DOHH2 (cell line): ENCODE measurements at regions not wholly inside any gene's neighbourhood (a gene's known extent, or its start where the extent isn't known, plus 50 kb on each side); places are given as distances from the start of the nearest gene placed in this dataset.

Source experiments
- H3F3A ChIP-seq: fragments of 200-600 bp; sonication (generic), shearing (Covaris generic); 2 replicates; pipeline ENCODE4 v1.6.0; 2016; ENCODE audit warnings: antibody characterized with exemption, mild to moderate bottlenecking; ENCODE audit not compliant: control insufficient read depth, insufficient read depth
- H3K27ac ChIP-seq: fragments of 200-600 bp; sonication (generic); 2 replicates; pipeline ENCODE4 v1.5.1; 2014; ENCODE audit warnings: low read depth, mild to moderate bottlenecking, low read length, moderate library complexity
- H3K27me3 ChIP-seq: fragments of 200-600 bp; sonication (generic); 2 replicates; pipeline ENCODE4 v1.6.1; 2014; ENCODE audit warnings: mild to moderate bottlenecking, low read length, mixed read lengths; ENCODE audit not compliant: control insufficient read depth
- H3K36me3 ChIP-seq: fragments of 200-600 bp; sonication (generic); 2 replicates; pipeline ENCODE4 v1.6.1; 2014; ENCODE audit warnings: mild to moderate bottlenecking, low read length, moderate library complexity, mixed read lengths; ENCODE audit not compliant: control insufficient read depth
- H3K4me1 ChIP-seq: fragments of 200-600 bp; sonication (generic); 2 replicates; pipeline ENCODE4 v1.6.1; 2014; ENCODE audit warnings: mild to moderate bottlenecking, low read length, mixed read lengths; ENCODE audit not compliant: control insufficient read depth
- H3K4me2 ChIP-seq: fragments of 200-600 bp; sonication (generic); 2 replicates; pipeline ENCODE4 v1.6.0; 2014; ENCODE audit warnings: mild to moderate bottlenecking, low read length, moderate library complexity
- H3K4me3 ChIP-seq: fragments of 200-600 bp; sonication (generic); 2 replicates; pipeline ENCODE4 v1.5.1; 2014; ENCODE audit warnings: mild to moderate bottlenecking, low read length, mixed read lengths
- H3K79me2 ChIP-seq: fragments of 200-600 bp; sonication (generic); 2 replicates; pipeline ENCODE4 v1.6.1; 2014; ENCODE audit warnings: mild to moderate bottlenecking, low read length, mixed read lengths; ENCODE audit not compliant: control insufficient read depth
- H3K9me2 ChIP-seq: fragments of 200-600 bp; sonication (generic); replicated peaks from 2 replicates; pipeline ENCODE4 v1.6.1; 2014; ENCODE audit warnings: mild to moderate bottlenecking, low read length, mixed read lengths; ENCODE audit not compliant: control insufficient read depth
- H3K9me3 ChIP-seq: fragments of 200-600 bp; sonication (generic); 2 replicates; pipeline ENCODE4 v1.6.1; 2014; ENCODE audit warnings: antibody characterized with exemption, low read length, mixed read lengths; ENCODE audit not compliant: control insufficient read depth, insufficient read depth
- H4K20me1 ChIP-seq: fragments of 200-600 bp; sonication (generic); 2 replicates; pipeline ENCODE4 v1.6.0; 2014; ENCODE audit warnings: low read depth, mild to moderate bottlenecking, antibody characterized with exemption, low read length, moderate library complexity; ENCODE audit not compliant: control insufficient read depth, insufficient read depth
- EZH2phosphoT487 ChIP-seq: fragments of 200-600 bp; sonication (generic); IDR thresholded peaks from 2 replicates; pipeline ENCODE4 v1.6.1; 2017; ENCODE audit warnings: borderline replicate concordance, mild to moderate bottlenecking, antibody characterized with exemption, low read length, moderate library complexity, mixed read lengths
- TF ChIP-seq, protein P1 (sequence below): fragments of 200-600 bp; sonication (generic); IDR thresholded peaks from one replicate; pipeline ENCODE4 v1.5.1; 2014; ENCODE audit warnings: antibody characterized with exemption, mild to moderate bottlenecking, low read depth, low read length; ENCODE audit not compliant: poor library complexity, severe bottlenecking

GRCh38 chr1:36709869-36710481 lies 227.3 kb upstream of the CSF3R start:
- Histone ChIP-seq H3K4me2 (no peak overlapping the region), H3K79me2 (no peaks in the 10 kb centered on the region), H3K9me3 (no peaks in the 10 kb centered on the region), H3F3A (no peaks in the 10 kb centered on the region), H3K27me3 (peaks cover 12% of the 10 kb centered on the region), H3K4me1 (no peaks in the 10 kb centered on the region), H4K20me1 (no peaks in the 10 kb centered on the region), H3K9me2 (no peaks in the 10 kb centered on the region), H3K36me3 (no peaks in the 10 kb centered on the region), H3K4me3 (no peak overlapping the region), H3K27ac (no peak overlapping the region)
- no peak for TF ChIP-seq EZH2phosphoT487
- TF ChIP-seq, protein P1, sequence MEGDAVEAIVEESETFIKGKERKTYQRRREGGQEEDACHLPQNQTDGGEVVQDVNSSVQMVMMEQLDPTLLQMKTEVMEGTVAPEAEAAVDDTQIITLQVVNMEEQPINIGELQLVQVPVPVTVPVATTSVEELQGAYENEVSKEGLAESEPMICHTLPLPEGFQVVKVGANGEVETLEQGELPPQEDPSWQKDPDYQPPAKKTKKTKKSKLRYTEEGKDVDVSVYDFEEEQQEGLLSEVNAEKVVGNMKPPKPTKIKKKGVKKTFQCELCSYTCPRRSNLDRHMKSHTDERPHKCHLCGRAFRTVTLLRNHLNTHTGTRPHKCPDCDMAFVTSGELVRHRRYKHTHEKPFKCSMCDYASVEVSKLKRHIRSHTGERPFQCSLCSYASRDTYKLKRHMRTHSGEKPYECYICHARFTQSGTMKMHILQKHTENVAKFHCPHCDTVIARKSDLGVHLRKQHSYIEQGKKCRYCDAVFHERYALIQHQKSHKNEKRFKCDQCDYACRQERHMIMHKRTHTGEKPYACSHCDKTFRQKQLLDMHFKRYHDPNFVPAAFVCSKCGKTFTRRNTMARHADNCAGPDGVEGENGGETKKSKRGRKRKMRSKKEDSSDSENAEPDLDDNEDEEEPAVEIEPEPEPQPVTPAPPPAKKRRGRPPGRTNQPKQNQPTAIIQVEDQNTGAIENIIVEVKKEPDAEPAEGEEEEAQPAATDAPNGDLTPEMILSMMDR, result no peak

DNA sequence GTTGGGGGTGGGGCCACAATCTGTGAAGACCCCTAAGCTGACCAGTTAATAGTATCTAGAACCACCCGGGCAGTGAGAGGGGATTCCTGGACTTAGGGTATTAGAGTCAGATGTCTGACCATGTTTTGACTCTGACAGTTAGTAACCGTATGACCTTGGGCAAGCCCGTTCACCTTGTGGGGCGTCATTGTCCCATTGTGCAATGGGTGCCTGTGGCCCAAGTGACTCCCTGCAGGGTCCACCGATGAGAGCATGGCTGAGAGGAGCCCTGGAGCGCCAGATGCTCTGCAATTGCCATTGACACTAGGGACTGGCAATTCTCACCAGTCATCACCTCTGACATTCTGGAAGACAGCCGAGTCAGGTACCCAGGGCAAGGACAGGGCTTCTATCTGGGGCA lies 225.9 kb upstream of the CSF3R start:
- H3K27me3 ChIP-seq, result peaks cover 12% of the 10 kb centered on the region
- no peaks in the 10 kb centered on the region for H3K9me3 ChIP-seq
- no peaks in the 10 kb centered on the region for H3F3A ChIP-seq
- no peak overlapping the region for H3K4me2 ChIP-seq
- H3K4me1 ChIP-seq, result 0 out of 2 replicates have a peak, but pooled peaks cover under 1% of the 10 kb centered on the region
- H3K79me2 ChIP-seq, result no peaks in the 10 kb centered on the region
- H3K27ac ChIP-seq, result no peak overlapping the region
- TF ChIP-seq EZH2phosphoT487, result no peak
- TF ChIP-seq, protein P1, result no peak
- H4K20me1 ChIP-seq, result no peaks in the 10 kb centered on the region
- no peak overlapping the region for H3K4me3 ChIP-seq
- no peaks in the 10 kb centered on the region for H3K36me3 ChIP-seq
- no peaks in the 10 kb centered on the region for H3K9me2 ChIP-seq

DNA sequence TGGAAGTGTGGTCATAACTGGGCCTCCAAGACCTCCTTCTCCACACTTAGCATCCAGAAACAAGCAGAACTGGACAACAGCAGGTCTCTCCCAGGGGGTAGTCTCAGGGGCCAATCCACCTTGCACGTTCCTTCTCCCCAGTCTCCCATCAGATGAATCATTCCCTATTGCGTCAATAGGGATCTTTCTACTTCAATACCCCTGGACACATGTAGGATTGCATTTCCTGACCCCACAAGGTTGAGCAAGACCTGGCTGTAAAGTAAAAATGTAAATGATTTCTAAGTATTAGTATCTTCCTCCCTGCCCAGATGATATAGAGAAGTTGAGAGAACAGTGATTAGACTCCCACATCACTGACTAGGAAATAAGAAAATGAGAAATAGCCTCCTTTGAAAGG lies 224.5 kb upstream of the CSF3R start:
- H4K20me1 ChIP-seq, result no peaks in the 10 kb centered on the region
- 0 out of 2 replicates have a peak, but pooled peaks cover 2% of the 10 kb centered on the region for H3K4me1 ChIP-seq
- H3K27me3 ChIP-seq, result peaks cover 5% of the 10 kb centered on the region; the same call in 1 of the 2 replicates
- H3K4me2 ChIP-seq, result no peak overlapping the region
- H3K36me3 ChIP-seq, result no peaks in the 10 kb centered on the region
- H3K79me2 ChIP-seq, result no peaks in the 10 kb centered on the region
- no peak overlapping the region for H3K4me3 ChIP-seq
- no peak for TF ChIP-seq EZH2phosphoT487
- TF ChIP-seq, protein P1, result no peak
- no peaks in the 10 kb centered on the region for H3F3A ChIP-seq
- H3K27ac ChIP-seq, result no peak overlapping the region
- no peaks in the 10 kb centered on the region for H3K9me3 ChIP-seq
- no peaks in the 10 kb centered on the region for H3K9me2 ChIP-seq
